GM19035 (cell line): ENCODE measurements at regions not wholly inside any gene's neighbourhood (a gene's known extent, or its start where the extent isn't known, plus 50 kb on each side); places are given as distances from the start of the nearest gene placed in this dataset.

ENCODE experiments used
- ATAC-seq: cut with Tn5 transposase; IDR thresholded peaks from one replicate; pipeline ENCODE4 v1.9.1; 2021; ENCODE audit not compliant: unreplicated experiment

DNA sequence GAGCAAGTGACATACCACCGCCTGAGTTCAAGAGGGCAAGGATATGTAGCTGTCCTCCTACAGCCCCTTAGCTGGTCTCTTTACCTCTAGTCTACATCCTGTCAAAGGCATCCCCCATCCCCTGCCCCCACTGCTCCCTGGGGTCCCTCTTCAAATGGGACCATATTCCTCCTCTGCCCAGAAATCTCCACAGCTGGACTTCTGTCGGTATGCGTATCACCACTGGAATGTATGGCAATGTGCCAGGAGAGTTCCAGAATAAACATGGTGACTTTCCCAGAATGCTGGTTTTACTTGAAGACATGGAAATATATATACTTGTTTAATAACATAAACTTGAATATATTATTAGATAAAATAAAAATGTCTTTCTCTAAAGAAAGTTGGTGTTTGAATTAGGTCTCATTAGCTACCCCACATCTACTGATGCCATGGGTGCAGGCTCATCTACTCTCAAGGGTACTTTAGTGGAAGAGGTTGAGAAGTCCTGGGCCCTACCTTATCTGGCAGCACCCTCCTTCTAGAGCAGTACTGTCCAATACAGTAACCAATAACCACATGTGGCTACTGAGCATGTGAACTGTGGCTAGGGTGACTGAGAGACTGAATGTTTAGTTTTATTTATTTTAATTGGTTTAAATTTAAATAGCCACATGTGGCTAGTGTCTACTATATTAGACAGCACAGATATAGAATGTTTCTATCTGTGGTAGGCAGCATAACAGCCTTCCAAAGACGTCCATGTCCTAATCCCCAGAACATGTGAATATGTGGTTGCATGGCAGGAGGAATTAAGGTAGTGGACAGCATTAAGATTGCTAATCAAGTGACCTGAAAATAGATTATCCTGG is 181.7 kb upstream of the SLC30A5 start:
- no peak for ATAC-seq

DNA sequence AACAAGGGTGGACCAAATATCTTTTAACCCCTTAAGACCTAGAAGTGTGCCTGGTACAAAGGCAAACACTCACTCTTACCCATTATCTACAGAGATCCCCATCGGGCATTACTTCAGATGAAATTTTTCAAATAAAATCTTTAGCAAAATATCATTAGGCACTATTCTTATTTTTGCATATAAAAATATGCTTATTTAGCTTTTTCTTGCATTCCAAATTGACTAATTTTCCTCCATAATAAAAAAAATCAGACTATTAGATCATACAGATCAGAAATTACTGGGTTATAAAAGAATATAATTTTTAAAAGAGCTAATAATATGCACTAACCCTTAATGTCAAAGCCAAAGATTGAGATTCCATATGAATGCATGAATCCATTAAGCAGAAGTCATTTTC is 178.7 kb upstream of the SLC30A5 start:
- ATAC-seq, result no peak

DNA sequence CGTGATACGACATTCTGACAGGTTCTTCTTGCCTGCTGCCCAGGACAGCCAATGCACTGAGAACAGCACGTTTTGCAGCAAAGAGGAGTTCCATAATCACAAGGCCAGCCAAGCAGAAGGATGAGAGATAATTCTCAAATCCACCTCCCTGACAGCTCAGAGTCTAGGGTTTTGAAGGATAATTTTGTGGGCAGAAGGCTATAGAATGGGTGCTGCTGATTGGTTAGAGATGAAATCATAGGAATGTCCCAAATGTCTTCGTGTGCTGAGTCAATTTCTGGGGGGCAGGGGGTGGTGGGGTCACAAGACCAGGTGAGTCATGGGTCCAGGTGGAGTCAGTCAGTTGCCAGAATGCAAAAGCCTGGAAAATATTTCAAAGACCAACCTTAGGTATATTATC is 175.5 kb upstream of the SLC30A5 start:
- no peak for ATAC-seq

DNA sequence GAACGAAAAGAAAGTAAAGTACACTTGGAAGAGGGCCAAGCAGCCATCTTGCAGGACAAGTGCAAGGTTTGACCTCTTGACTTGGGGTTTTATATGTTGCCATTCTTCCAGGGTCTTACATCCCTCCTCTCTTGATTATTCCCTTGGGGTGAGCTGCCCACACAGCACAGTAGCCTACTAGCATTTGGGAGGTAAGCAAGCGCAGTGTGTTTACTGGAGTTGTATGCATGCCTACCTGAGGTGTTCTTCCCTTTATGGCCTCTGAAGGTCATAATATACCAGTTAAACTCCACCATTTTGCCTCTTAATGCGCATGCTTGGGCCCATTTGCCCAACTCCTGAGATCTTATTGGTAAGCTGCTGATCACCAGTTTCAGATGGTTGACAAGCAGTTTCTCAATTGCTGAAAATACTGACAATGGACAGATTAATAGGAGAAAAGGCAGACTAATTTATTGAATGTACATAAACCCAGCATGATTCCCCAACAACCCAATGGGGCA is 173.8 kb upstream of the SLC30A5 start:
- ATAC-seq, result no peak

DNA sequence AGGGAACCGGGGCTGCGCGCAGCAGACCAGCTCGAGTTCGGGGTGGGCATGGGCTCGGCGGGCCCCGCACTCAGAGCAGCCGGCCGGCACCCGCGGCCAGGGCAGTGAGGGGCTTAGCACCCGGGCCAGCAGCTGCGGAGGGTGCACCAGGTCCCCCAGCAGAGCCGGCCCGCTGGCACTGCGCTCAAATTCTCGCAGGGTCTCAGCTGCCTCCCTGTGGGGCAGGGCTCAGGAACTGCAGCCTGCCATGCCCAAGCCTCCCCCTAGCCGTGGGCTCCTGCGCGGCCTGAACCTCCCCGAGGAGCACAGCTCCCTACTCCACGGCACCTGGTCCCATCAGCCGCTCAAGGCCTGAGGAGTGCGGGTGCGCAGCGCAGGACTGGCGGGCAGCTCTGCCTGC is 172.9 kb upstream of the SLC30A5 start:
- ATAC-seq, result no peak

DNA sequence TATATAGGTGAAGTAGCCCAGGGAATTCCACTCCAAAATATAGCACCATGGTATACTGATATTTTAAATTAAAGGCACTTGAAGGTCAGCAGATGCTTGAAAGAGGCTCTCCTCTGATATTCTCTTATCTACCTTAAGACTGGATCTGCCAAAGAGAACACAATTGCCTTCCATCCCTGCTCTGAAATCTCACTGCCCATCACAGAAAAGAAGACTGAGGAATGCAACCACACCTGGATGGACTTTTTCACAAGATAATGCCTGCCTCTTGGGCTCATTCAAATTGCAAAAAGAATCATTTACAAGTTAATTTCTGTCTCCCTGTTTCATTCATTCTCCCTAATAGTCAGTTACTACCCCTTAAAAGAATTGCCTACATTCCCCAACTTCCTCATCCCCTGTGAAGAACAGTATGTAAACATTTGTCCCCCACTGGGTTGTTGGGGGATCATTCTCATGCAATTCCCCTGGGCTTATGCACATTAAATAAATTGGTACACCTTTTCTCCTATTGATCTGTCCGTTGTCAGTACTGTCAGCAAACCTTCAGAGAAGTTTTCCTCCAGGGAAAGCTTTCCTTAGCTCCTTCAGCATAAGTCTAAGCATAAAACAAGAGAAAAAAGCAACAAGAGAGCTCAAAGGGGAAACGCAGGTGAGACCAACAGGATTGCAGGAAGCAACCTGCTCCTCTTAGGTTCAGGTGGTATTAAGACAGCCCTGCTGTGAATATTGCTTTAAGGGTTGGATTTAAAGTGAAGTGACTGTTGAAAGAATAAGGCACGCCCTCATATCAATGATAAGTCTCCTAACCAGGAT is 171.4 kb upstream of the SLC30A5 start:
- no peak for ATAC-seq

DNA sequence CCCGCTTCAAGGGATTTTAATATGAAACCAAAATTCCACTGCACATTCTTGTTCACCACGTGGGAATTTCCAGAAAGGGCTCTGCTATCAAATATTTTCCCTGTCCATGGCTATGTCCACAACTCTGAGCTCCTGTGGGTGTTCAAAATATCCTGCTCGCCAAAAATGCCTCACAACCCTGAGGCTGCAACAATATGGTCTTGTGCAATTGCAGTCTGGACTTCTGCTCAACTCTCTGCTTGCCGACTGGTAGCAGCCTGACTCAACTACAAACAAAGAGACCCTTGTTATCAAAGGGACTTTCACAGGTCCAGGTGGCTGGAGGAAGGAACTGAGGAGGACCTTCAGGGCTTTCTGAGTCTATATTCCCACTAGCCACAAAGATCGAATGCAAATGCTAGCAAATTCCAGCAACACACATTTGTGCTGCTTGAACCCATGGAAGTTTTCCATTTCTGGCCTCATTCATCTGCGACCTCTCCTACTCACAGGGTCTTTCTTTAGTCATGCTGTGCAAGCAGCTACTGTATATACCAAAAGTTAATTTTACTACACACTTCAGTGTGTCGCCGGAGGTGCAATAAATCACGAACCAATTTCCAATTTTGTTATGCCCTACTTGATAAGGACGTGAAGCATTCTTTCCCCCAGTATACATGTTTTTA is 169.2 kb upstream of the SLC30A5 start:
- ATAC-seq, result no peak

DNA sequence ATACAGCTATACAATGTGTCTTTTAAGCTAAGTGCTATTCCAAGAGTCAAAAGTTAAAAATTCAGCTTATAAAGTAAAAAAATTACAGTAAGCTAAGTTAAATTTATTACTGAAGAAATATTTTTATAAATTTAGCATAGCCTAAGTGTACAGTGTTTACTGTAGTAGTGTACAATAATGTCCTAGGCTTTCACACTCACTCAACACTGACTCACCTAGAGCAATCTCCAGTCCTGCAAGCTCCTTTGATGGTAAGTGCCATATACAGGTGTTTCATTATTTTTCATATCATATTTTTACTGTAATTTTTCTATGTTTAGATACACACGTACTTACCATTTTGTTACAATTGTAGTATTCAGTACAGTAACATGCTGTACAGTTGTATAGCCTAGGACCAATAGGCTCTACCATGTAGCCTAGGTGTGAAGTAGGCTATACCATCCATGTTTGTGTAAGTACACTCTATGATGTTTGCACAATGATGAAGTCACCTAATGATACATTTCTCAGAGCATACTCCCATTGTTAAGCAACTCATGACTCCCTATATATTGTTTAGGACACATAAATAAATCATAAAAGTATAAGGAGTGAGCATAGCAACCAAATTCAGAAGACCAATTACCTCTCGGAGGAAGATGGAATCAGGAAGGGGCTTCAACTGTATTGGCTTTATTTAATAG is 165.1 kb upstream of the SLC30A5 start:
- no peak for ATAC-seq

DNA sequence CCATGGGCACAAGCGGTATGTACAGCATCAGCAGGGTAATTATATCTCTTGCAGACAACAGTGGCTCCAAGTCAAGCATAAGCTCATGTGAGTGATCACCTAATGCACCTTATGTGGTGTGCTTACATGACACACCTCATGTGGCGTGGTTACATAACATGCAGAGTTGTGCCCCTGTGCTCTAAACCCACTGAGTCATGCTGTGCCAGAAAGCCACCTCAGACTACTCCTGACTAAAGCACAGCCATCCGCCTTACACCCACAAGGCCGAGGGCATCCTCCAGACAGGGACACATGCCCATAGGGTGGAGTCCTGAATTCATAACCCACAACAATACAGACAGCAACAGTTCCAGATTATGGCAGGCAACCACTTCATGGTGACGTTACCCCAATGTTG is 163.7 kb upstream of the SLC30A5 start:
- no peak for ATAC-seq

DNA sequence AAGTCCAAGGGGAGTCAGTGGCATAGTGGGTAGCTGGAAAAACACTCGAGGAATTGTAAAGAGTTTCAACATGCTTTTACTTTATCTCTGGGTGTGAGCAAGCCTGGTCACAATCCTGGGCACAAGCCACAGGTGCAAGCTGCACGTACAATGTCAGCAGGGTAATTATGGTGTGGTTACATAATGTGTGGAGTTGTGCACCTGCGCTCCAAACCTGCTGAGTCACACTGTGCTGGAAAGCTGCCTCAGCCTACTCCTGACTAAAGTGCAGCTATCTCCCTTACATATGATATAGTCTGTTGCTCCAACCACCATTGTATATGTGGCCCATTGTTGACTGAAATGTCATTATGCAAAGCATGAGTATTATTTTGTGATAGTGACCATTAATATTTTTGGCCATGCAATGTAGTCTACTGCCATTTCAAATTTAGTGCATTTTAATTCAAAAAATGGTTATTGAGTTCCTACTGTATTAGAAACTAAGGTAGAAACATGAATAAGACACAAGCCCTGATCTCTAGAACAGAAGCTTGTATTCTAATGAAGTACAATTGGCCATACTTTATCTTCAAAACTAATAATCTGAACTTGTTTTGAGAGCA is 160.9 kb upstream of the SLC30A5 start:
- no peak for ATAC-seq

DNA sequence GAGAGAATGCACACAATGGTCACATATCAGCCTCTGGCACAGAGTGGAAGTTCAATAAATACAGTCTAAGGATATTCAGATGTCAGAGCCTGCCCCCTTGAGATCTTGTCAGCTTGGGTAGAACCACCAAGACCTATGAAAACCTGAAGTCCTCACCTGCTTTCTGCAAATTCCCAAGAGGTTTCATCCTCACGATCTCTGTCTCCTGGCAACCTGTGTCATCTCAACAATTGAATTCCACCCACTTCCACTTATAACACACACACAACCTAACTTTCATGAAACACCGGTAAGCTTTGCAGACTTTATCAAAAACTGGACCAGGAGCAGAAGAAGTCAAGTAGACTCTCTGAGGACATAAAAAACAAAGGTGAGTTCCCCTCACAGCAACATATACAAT is 151.6 kb upstream of the SLC30A5 start:
- no peak for ATAC-seq

DNA sequence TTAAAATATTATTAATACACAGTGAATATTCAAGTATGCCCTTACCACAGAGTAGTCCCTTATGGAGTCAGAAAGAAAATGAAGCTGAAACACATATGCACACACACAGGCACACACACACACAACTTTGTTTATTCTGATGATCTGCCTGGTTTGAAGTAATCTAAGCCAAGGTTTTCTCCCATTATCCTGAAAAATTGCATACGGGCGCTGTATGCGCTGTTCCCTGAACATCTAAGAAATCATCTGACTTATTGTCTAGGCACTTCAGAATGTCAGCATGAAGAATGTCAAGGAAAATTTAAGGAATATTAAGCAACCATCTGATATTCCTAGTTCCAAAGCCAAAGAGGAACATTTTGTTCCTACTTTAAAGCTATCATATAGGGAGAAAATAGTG is 147.1 kb upstream of the SLC30A5 start:
- ATAC-seq, result no peak

DNA sequence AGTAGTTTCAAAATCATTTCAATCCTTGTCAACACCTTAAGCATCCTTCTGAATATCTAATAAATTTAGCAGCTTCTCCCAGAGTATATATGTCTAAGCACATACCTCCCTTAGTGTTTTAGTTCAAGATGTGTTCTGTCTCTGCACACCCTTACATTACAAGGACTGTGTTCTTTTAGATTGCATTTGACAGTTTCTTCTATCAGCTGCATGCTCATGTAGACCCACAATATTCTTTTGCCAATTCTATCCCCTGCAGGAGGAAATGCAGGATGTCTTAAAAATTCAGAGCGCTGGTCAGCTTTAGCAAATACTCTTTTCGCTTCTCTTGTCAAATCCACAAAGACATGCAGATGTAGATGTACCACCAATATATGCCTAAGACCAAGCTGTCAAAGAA is 145.8 kb upstream of the SLC30A5 start:
- no peak for ATAC-seq

DNA sequence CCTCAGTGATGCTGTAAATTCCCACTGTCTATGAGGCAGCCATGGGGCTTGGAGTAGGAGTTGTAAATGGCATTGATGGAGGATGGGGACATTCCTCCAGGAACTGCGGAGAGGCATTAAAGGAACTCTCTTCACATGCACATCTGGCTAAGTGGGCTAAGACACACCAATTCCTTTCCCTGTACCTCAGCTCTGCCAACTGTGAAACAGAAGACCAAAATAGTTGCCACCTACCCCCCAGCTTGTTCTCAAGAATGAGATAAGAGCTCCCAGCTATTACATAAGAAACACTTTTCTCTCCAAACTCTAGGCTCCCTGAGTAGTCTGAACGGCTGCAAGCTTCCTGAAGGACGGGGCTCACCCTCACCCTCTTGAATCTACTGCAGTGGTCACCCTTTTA is 144.6 kb upstream of the SLC30A5 start:
- ATAC-seq, result no peak

DNA sequence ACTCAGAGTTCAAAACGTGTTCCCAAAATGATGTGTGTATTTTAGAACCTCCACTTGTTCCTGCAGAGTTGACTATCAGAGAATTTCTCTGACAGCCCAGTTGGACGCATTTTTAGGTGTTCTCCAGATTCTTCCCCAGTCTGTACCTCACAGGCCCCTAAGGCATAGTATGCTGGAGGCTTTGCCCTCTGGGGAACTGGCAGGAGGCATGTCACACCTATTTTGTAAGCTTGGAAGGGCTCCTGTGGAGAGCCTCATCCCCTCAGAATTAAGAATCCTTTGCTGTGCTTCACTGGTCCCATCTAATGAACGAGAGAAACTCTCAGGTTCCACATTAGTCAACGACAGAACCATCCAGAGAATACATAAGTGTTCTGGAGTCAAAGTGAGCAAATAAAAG is 144.1 kb upstream of the SLC30A5 start:
- ATAC-seq, result no peak

DNA sequence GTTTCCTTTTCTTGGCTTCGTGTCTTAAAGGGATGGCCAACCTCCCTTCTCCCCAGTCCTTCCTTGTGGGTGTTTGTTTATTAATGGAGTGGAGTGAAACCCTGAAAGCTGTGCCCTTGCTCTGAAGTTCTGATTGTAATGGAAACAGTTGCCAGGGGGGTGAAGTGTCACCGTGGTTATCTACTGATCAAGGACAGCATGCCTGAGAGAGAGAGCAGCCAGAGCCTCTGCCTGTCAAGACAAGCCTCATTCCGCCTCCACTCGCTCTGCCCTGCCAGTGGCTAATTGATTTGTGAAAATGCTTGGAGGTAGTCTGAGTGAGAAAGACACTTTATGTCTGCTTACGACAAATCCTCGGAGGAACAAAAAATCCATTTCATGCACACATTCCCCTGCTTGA is 143.7 kb upstream of the SLC30A5 start:
- no peak for ATAC-seq

DNA sequence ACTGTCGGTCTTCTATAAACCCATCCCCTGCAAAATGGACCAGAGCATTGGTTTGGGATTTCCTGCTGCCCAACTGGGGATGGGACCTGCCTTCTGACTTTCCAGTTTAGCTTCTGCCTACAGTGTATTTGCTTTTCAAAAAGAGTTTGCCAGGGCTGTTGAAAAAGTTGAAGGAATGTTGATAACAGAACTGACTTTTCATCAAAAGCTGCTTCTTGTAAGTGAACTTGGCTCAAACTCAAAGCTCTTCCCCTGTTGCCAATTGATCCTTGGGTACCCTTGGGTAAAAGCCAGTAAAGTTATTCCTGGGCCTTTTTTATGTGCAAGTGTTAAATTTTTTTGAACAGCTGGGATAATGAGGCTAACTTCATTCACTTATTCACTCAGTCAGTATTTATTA is 142.9 kb upstream of the SLC30A5 start:
- ATAC-seq, result no peak

DNA sequence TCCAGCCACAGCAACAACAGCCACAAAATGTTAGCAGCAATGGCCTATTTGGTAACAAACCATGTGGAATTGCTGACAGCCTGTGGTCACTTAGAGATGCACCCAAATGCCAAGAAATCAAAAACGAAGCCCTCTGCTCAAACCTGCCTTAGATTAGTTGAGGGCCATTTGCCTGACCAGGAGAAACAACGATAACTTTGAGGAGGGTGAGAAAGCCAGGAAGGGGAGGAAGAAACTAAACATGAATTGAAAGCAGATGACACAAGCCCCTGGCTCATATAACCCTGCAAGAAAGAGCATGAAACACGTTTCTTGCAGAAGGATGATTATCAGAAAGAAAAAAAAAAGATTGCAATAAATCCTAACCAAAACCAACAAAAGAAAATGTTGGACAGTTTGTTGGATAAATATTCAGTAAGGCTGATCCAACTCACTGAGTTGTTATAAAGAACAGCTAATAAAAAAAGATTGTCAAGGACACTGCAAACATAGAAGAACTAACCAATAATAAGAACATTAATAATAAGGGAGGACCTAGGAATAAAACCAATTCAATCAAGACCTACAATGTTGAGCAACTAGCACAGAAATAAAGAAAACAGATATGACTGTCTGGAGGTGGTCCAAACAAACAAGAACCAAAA is 140.5 kb upstream of the SLC30A5 start:
- ATAC-seq, result no peak

DNA sequence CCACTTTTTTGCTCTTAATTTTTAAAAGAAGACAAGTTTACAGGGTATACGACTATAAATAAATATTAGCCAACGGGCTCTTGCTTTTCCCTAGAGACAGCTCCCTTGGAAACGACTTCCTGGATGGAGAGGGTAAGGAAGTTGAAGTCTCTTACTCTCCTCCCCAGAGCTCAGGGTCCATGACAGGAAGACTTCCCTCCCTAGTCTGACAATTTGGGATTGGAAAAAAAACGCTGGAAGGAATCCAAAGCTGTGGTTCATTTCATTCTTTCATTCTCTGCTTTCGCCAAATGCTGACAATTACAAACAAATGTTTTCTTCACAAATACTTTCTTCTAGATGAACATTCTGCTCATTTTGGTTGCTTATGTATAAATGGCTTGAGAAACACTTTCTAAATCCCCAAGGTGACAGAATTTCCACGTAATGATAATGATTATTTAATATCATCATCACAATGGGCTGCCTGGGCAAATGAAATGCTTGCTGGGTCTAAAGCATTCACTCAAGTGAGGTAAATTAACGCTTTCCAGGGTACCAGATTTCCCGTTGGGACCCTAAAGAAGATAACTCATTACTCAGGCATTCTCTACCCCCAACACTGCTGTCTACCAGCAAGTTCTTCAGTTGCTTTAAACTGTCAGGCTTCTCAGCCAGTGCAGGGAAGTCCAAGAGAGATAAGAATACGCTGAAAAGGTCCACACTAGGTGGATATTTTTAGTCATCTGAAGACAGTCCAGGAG is 139.8 kb upstream of the SLC30A5 start:
- no peak for ATAC-seq

DNA sequence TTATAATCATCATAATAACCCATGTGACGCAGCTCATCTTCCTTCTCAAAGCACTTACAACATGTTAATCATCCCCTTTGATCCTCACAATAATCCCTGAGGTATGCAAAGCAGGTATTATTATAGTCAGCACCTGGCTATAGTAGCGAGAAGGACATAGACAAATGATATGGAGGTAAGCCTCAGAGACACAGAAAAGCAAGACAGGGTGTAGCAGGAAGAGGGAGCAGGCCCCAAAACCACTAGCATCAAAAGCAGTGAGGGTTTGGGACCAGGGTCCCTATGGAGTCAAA is 139.2 kb upstream of the SLC30A5 start:
- no peak for ATAC-seq
